ENCODE measurements at regions not wholly inside any gene's neighbourhood (a gene's known extent, or its start where the extent isn't known, plus 50 kb on each side); places are given as distances from the start of the nearest gene placed in this dataset.

GRCh38 chr4:144547678-144548298 is 98.2 kb upstream of the HHIP start:
- intact Hi-C loops (cut with micrococcal nuclease): no loop called here
- POLR2A ChIA-PET: no interaction called here
- peaks cover 0 to 11% (median 4%) of the 10 kb centered on the region in 11 donors for H3K9me3 Mint-ChIP-seq

GRCh38 chr4:144556636-144557035 is 89.3 kb upstream of the HHIP start:
- intact Hi-C loops (cut with micrococcal nuclease): no loop called here
- no peak overlapping the region for H3K27ac Mint-ChIP-seq
- CTCF ChIA-PET: no interaction called here
- no peaks in the 10 kb centered on the region for H3K36me3 Mint-ChIP-seq
- H3K4me1 Mint-ChIP-seq: peaks cover 0 to 1% (median 0%) of the 10 kb centered on the region in 7 donors
- ATAC-seq (no peak), DNase-seq (no peak)
- Histone ChIP-seq H3K27ac (ENCODE audit: low read depth, low read length) (no peak overlapping the region), H3K4me1 (ENCODE audit: control insufficient read depth in 2 of 2, insufficient read depth in 2 of 2, low read length in 2 of 2) (no peaks in the 10 kb centered on the region), H3K4me3 (ENCODE audit: low read length) (no peak overlapping the region), H3K9me3 (ENCODE audit: control insufficient read depth in 2 of 3, low read length in 3 of 3) (no peaks in the 10 kb centered on the region), H3K36me3 (ENCODE audit: control insufficient read depth in 2 of 3, insufficient read depth in 3 of 3, low read length in 3 of 3) (no peaks in the 10 kb centered on the region), H3K27me3 (ENCODE audit: control insufficient read depth in 2 of 2, insufficient read depth in 2 of 2, low read length in 2 of 2) (no peaks in the 10 kb centered on the region)
- H3K4me3 Mint-ChIP-seq: no peak overlapping the region
- peaks cover 0 to 6% (median 0%) of the 10 kb centered on the region in 11 donors for H3K9me3 Mint-ChIP-seq
- H3K27me3 Mint-ChIP-seq: peaks cover 0 to 8% (median 0%) of the 10 kb centered on the region in 5 donors
- POLR2A ChIA-PET: no interaction called here

More at GRCh38 chr4:144547678-144548298, 98.2 kb upstream of the HHIP start:
- H3K36me3 ChIP-seq (ENCODE audit: control insufficient read depth in 2 of 3, insufficient read depth in 3 of 3, low read length in 3 of 3): no peaks in the 10 kb centered on the region
- no peak overlapping the region for H3K4me3 ChIP-seq (ENCODE audit: low read length)
- no peaks in the 10 kb centered on the region for H3K9me3 ChIP-seq (ENCODE audit: control insufficient read depth in 2 of 3, low read length in 3 of 3)
- Mint-ChIP-seq H3K4me1 (no peaks in the 10 kb centered on the region), H3K36me3 (no peaks in the 10 kb centered on the region), H3K27me3 (no peaks in the 10 kb centered on the region), H3K27ac (no peak overlapping the region), H3K4me3 (no peak overlapping the region)
- H3K27me3 ChIP-seq (ENCODE audit: control insufficient read depth in 2 of 2, insufficient read depth in 2 of 2, low read length in 2 of 2): no peaks in the 10 kb centered on the region
- ATAC-seq (no peak), DNase-seq (no peak)
- H3K4me1 ChIP-seq (ENCODE audit: control insufficient read depth in 2 of 2, insufficient read depth in 2 of 2, low read length in 2 of 2): no peaks in the 10 kb centered on the region
- no peak overlapping the region for H3K27ac ChIP-seq (ENCODE audit: low read depth, low read length)
- CTCF ChIA-PET: no interaction called here

- Histone ChIP-seq H3K9me3 (ENCODE audit: control insufficient read depth in 2 of 3, low read length in 3 of 3) (no peaks in the 10 kb centered on the region), H3K4me3 (ENCODE audit: low read length) (no peak overlapping the region), H3K27ac (ENCODE audit: low read depth, low read length) (no peak overlapping the region), H3K36me3 (ENCODE audit: control insufficient read depth in 2 of 3, insufficient read depth in 3 of 3, low read length in 3 of 3) (no peaks in the 10 kb centered on the region), H3K27me3 (ENCODE audit: control insufficient read depth in 2 of 2, insufficient read depth in 2 of 2, low read length in 2 of 2) (no peaks in the 10 kb centered on the region), H3K4me1 (ENCODE audit: control insufficient read depth in 2 of 2, insufficient read depth in 2 of 2, low read length in 2 of 2) (no peaks in the 10 kb centered on the region)
- Mint-ChIP-seq H3K9me3 (peaks cover 0 to 6% (median 0%) of the 10 kb centered on the region in 11 donors), H3K27ac (no peak overlapping the region), H3K4me1 (peaks cover 0 to 1% (median 0%) of the 10 kb centered on the region in 7 donors), H3K27me3 (peaks cover 0 to 9% (median 2%) of the 10 kb centered on the region in 5 donors), H3K4me3 (no peak overlapping the region), H3K36me3 (no peaks in the 10 kb centered on the region)
- DNase-seq (no peak), ATAC-seq (no peak)
- POLR2A ChIA-PET: no interaction called here
- CTCF ChIA-PET: no interaction called here
- intact Hi-C loops (cut with micrococcal nuclease): no loop called here
Measured at GRCh38 chr4:144557404-144557803, 88.6 kb upstream of the HHIP start.

- peaks cover 0 to 14% (median 7%) of the 10 kb centered on the region in 5 donors for H3K27me3 Mint-ChIP-seq
- ChIA-PET POLR2A (no interaction called here), CTCF (no interaction called here)
- peaks cover 0 to 1% (median 0%) of the 10 kb centered on the region in 7 donors for H3K4me1 Mint-ChIP-seq
- H3K4me3 Mint-ChIP-seq: no peak overlapping the region
- Histone ChIP-seq H3K27ac (ENCODE audit: low read depth, low read length) (no peak overlapping the region), H3K4me1 (ENCODE audit: control insufficient read depth in 2 of 2, insufficient read depth in 2 of 2, low read length in 2 of 2) (no peaks in the 10 kb centered on the region), H3K4me3 (ENCODE audit: low read length) (no peak overlapping the region), H3K9me3 (ENCODE audit: control insufficient read depth in 2 of 3, low read length in 3 of 3) (no peaks in the 10 kb centered on the region), H3K27me3 (ENCODE audit: control insufficient read depth in 2 of 2, insufficient read depth in 2 of 2, low read length in 2 of 2) (no peaks in the 10 kb centered on the region), H3K36me3 (ENCODE audit: control insufficient read depth in 2 of 3, insufficient read depth in 3 of 3, low read length in 3 of 3) (no peaks in the 10 kb centered on the region)
- no peak overlapping the region for H3K27ac Mint-ChIP-seq
- DNase-seq: no peak
- intact Hi-C loops (cut with micrococcal nuclease): no loop called here
- no peaks in the 10 kb centered on the region for H3K36me3 Mint-ChIP-seq
- H3K9me3 Mint-ChIP-seq: no peaks in the 10 kb centered on the region
- ATAC-seq: no peak
Measured at GRCh38 chr4:144562019-144562705, 83.8 kb upstream of the HHIP start.

- no peaks in the 10 kb centered on the region for H3K4me1 ChIP-seq (ENCODE audit: control insufficient read depth in 2 of 2, insufficient read depth in 2 of 2, low read length in 2 of 2)
- Mint-ChIP-seq H3K36me3 (no peaks in the 10 kb centered on the region), H3K4me1 (no peaks in the 10 kb centered on the region), H3K9me3 (peaks cover 0 to 2% (median 0%) of the 10 kb centered on the region in 11 donors), H3K27me3 (peaks cover 0 to 13% (median 7%) of the 10 kb centered on the region in 5 donors), H3K4me3 (no peak overlapping the region), H3K27ac (no peak overlapping the region)
- no peak for DNase-seq
- no peaks in the 10 kb centered on the region for H3K36me3 ChIP-seq (ENCODE audit: control insufficient read depth in 2 of 3, insufficient read depth in 3 of 3, low read length in 3 of 3)
- ChIA-PET CTCF (no interaction called here), POLR2A (no interaction called here)
- H3K27me3 ChIP-seq (ENCODE audit: control insufficient read depth in 2 of 2, insufficient read depth in 2 of 2, low read length in 2 of 2): no peaks in the 10 kb centered on the region
- no peak overlapping the region for H3K27ac ChIP-seq (ENCODE audit: low read depth, low read length)
- intact Hi-C loops (cut with micrococcal nuclease): no loop called here
- H3K4me3 ChIP-seq (ENCODE audit: low read length): no peak overlapping the region
- ATAC-seq: no peak
- H3K9me3 ChIP-seq (ENCODE audit: control insufficient read depth in 2 of 3, low read length in 3 of 3): no peaks in the 10 kb centered on the region
Measured at GRCh38 chr4:144564358-144564757, 81.6 kb upstream of the HHIP start.

- DNase-seq (no peak), ATAC-seq (no peak)
- H3K4me1 Mint-ChIP-seq: no peaks in the 10 kb centered on the region
- peaks cover 0 to 13% (median 7%) of the 10 kb centered on the region in 5 donors for H3K27me3 Mint-ChIP-seq
- H3K27ac ChIP-seq (ENCODE audit: low read depth, low read length): no peak overlapping the region
- H3K36me3 ChIP-seq (ENCODE audit: control insufficient read depth in 2 of 3, insufficient read depth in 3 of 3, low read length in 3 of 3): no peaks in the 10 kb centered on the region
- no peaks in the 10 kb centered on the region for H3K27me3 ChIP-seq (ENCODE audit: control insufficient read depth in 2 of 2, insufficient read depth in 2 of 2, low read length in 2 of 2)
- intact Hi-C loops (cut with micrococcal nuclease): no loop called here
- no peaks in the 10 kb centered on the region for H3K9me3 ChIP-seq (ENCODE audit: control insufficient read depth in 2 of 3, low read length in 3 of 3)
- POLR2A ChIA-PET: no interaction called here
- no peaks in the 10 kb centered on the region for H3K36me3 Mint-ChIP-seq
- no peaks in the 10 kb centered on the region for H3K4me1 ChIP-seq (ENCODE audit: control insufficient read depth in 2 of 2, insufficient read depth in 2 of 2, low read length in 2 of 2)
- H3K9me3 Mint-ChIP-seq: peaks cover 0 to 2% (median 0%) of the 10 kb centered on the region in 11 donors
- no peak overlapping the region for H3K27ac Mint-ChIP-seq
- no peak overlapping the region for H3K4me3 Mint-ChIP-seq
- CTCF ChIA-PET: no interaction called here
- H3K4me3 ChIP-seq (ENCODE audit: low read length): no peak overlapping the region
Measured at GRCh38 chr4:144565527-144566195, 80.3 kb upstream of the HHIP start.

All from naive thymus-derived CD4-positive, alpha-beta T cell (primary cell).